ENCODE measurements at regions not wholly inside any gene's neighbourhood (a gene's known extent, or its start where the extent isn't known, plus 50 kb on each side); places are given as distances from the start of the nearest gene placed in this dataset.

- TF ChIP-seq DNMT3B (CRISPR knock-in tag; conservative IDR thresholded peaks at IDR 0.05) (no peak), HHEX (CRISPR knock-in tag; IDR thresholded peaks at IDR 0.05) (0 out of 2 replicates have a peak, but pooled peaks have one; percentile 28), ZNF335 (CRISPR knock-in tag; IDR thresholded peaks at IDR 0.05) (peak; percentile 87), ZNF780A (CRISPR knock-in tag; IDR thresholded peaks at IDR 0.05) (0 out of 2 replicates have a peak, but pooled peaks have one; percentile 52), ZNF749 (CRISPR knock-in tag; IDR thresholded peaks at IDR 0.05; ENCODE audit: borderline replicate concordance) (peak; percentile 90), SALL2 (CRISPR knock-in tag; IDR thresholded peaks at IDR 0.05) (no peak; the same call in 1 of the 2 replicates), ASH2L (IDR thresholded peaks at IDR 0.05; ENCODE audit: insufficient read length, low read depth, low read length) (peak; percentile 19), TOE1 (CRISPR knock-in tag; IDR thresholded peaks at IDR 0.05) (peak; percentile 79; the same call in 1 of the 2 replicates), ARNT2 (CRISPR knock-in tag; IDR thresholded peaks at IDR 0.05; ENCODE audit: low read depth) (peak; percentile 55; the same call in 1 of the 2 replicates), ZSCAN5A (CRISPR knock-in tag; IDR thresholded peaks at IDR 0.05; ENCODE audit: borderline replicate concordance) (peak; percentile 95), ZSCAN25 (CRISPR knock-in tag; IDR thresholded peaks at IDR 0.05) (peak; percentile 92), HMGA1 (CRISPR knock-in tag; conservative IDR thresholded peaks at IDR 0.05) (no peak), ZNF180 (CRISPR knock-in tag; IDR thresholded peaks at IDR 0.05; ENCODE audit: borderline replicate concordance, low read depth) (no peak), FIP1L1 (IDR thresholded peaks at IDR 0.05; ENCODE audit: borderline replicate concordance, insufficient read depth, low read depth, low read length) (no peak), HNF4G (IDR thresholded peaks at IDR 0.05; ENCODE audit: borderline replicate concordance, low read depth, low read length) (peak; percentile 99), HNF4G (CRISPR knock-in tag; IDR thresholded peaks at IDR 0.05; ENCODE audit: borderline replicate concordance, low read depth) (peak; percentile 99), ZNF337 (CRISPR knock-in tag; IDR thresholded peaks at IDR 0.05; ENCODE audit: borderline replicate concordance, low read depth) (no peak), ZNF12 (CRISPR knock-in tag; IDR thresholded peaks at IDR 0.05) (peak; percentile 83; the same call in 1 of the 2 replicates), MTF2 (CRISPR knock-in tag; IDR thresholded peaks at IDR 0.05; ENCODE audit: borderline replicate concordance) (no peak), ZBTB3 (CRISPR knock-in tag; IDR thresholded peaks at IDR 0.05; ENCODE audit: borderline replicate concordance, low read depth) (peak; percentile 84; the same call in 1 of the 2 replicates), MED1 (CRISPR knock-in tag; IDR thresholded peaks at IDR 0.05) (peak; percentile 100), ZNF713 (CRISPR knock-in tag; IDR thresholded peaks at IDR 0.05) (peak; percentile 59; the same call in 1 of the 2 replicates), NCOA2 (CRISPR knock-in tag; IDR thresholded peaks at IDR 0.05) (peak; percentile 97), ZSCAN22 (CRISPR knock-in tag; IDR thresholded peaks at IDR 0.05) (no peak; the same call in 1 of the 2 replicates), MIER2 (CRISPR knock-in tag; IDR thresholded peaks at IDR 0.05) (peak; percentile 88), KLF11 (CRISPR knock-in tag; IDR thresholded peaks at IDR 0.05) (peak; percentile 63; the same call in 1 of the 2 replicates), ZNF768 (CRISPR knock-in tag; IDR thresholded peaks at IDR 0.05) (0 out of 2 replicates have a peak, but pooled peaks have one; percentile 38)
These were observed 264.0 kb downstream of the MREG start (continued) for GRCh38 chr2:215749092-215749957.

All from HepG2 (cell line).